H1 (cell line): ENCODE measurements at regions not wholly inside any gene's neighbourhood (a gene's known extent, or its start where the extent isn't known, plus 50 kb on each side); places are given as distances from the start of the nearest gene placed in this dataset.

ENCODE experiments used
- CTCF ChIA-PET: fragments of 300-600 bp; sonication (Branson Sonifier 250); formaldehyde crosslinking; loops from one replicate; lab custom pipeline; 2021; ENCODE audit not compliant: partially characterized antibody; lab: Charles Lee
- POLR2A ChIA-PET: fragments of 300-600 bp; sonication (Branson Sonifier 250); formaldehyde crosslinking; loops from one replicate; lab custom pipeline; 2021; ENCODE audit warnings: inconsistent platforms; ENCODE audit not compliant: partially characterized antibody; lab: Charles Lee
- DNase-seq, 2 experiments: peaks; one replicate each; pipeline versions ENCODE4 v3.0.0 to v3.0.0-alpha.2; 2010 to 2022; ENCODE audit warnings: low spot score in 2 of 2, low read depth in 1 of 2, mixed read lengths in 1 of 2
- FAIRE-seq: peaks from 2 replicates; lab custom pipeline; 2011; peaks lifted over from hg19 to GRCh38; lab: Jason Lieb, UNC
- H2AFZ ChIP-seq: 2 replicates; pipeline ENCODE4 v1.8.1; 2012; ENCODE audit warnings: low read length, inconsistent platforms
- H2AK5ac ChIP-seq: 2 replicates; pipeline ENCODE4 v1.6.1; 2013; ENCODE audit warnings: low read depth, low read length
- H2BK120ac ChIP-seq: replicated peaks from 2 replicates; pipeline ENCODE3; 2013; ENCODE audit warnings: low read depth, low read length, inconsistent platforms
- H2BK12ac ChIP-seq: 2 replicates; pipeline ENCODE4 v1.6.1; 2013; ENCODE audit warnings: low read depth, low read length
- H2BK15ac ChIP-seq: 2 replicates; pipeline ENCODE4 v1.6.1; 2013; ENCODE audit warnings: low read length
- H2BK20ac ChIP-seq: 2 replicates; pipeline ENCODE4 v1.6.1; 2013; ENCODE audit warnings: low read length
- H2BK5ac ChIP-seq: 2 replicates; pipeline ENCODE4 v1.6.1; 2013; ENCODE audit warnings: low read depth, low read length
- H3K14ac ChIP-seq: 2 replicates; pipeline ENCODE4 v1.6.1; 2013; ENCODE audit warnings: inconsistent platforms; ENCODE audit not compliant: insufficient read length
- H3K18ac ChIP-seq: 2 replicates; pipeline ENCODE4 v1.6.1; 2013; ENCODE audit warnings: low read length; ENCODE audit errors: extremely low read depth
- H3K23ac ChIP-seq: 2 replicates; pipeline ENCODE4 v1.6.1; 2013; ENCODE audit warnings: inconsistent platforms; ENCODE audit not compliant: insufficient read length
- H3K23me2 ChIP-seq: 2 replicates; pipeline ENCODE4 v1.6.1; 2013; ENCODE audit warnings: low read depth, low read length
- H3K27ac ChIP-seq: 2 replicates; pipeline ENCODE4 v1.6.1; 2011; ENCODE audit warnings: low read depth, low read length, inconsistent platforms
- H3K27me3 ChIP-seq, 4 experiments: replicated peaks in 1 of 4; 1 replicate in 1 of 4; 2 replicates in 3 of 4; pipeline versions ENCODE4 v1.6.1 to v1.8.1; 2011 to 2013; ENCODE audit warnings: low read length in 3 of 4, mild to moderate bottlenecking in 3 of 4, inconsistent platforms in 2 of 4, mixed read lengths in 2 of 4, moderate library complexity in 1 of 4; ENCODE audit not compliant: control insufficient read depth in 3 of 4, insufficient read depth in 3 of 4; ENCODE audit errors: extremely low read depth in 1 of 4
- H3K36me3 ChIP-seq, 4 experiments: 2 replicates each; pipeline versions ENCODE4 v1.6.1 to v1.8.1; 2011 to 2013; ENCODE audit warnings: mild to moderate bottlenecking in 4 of 4, low read length in 3 of 4, moderate library complexity in 2 of 4, control low read depth in 1 of 4, inconsistent platforms in 1 of 4; ENCODE audit not compliant: insufficient read depth in 4 of 4, control insufficient read depth in 2 of 4
- H3K4ac ChIP-seq: replicated peaks from 2 replicates; pipeline ENCODE3; 2013; ENCODE audit warnings: low read length, low read depth, mixed read lengths, inconsistent platforms; ENCODE audit not compliant: insufficient read length
- H3K4me1 ChIP-seq, 4 experiments: replicated peaks in 1 of 4; 1 replicate in 1 of 4; 2 replicates in 3 of 4; pipeline versions ENCODE4 v1.6.1 to v1.8.1; 2011 to 2013; ENCODE audit warnings: low read length in 3 of 4, inconsistent platforms in 2 of 4, mixed read lengths in 1 of 4; ENCODE audit not compliant: insufficient read depth in 4 of 4, control insufficient read depth in 3 of 4
- H3K4me2 ChIP-seq, 2 experiments: 2 replicates each; pipeline versions ENCODE4 v1.6.1 to v1.8.1; 2011 to 2013; ENCODE audit warnings: low read depth in 2 of 2, low read length in 2 of 2, control low read depth in 1 of 2, inconsistent platforms in 1 of 2, mild to moderate bottlenecking in 1 of 2; ENCODE audit not compliant: insufficient read depth in 1 of 2
- H3K4me3 ChIP-seq, 4 experiments: fragments of 200-600, 300-600 bp in 1 of 4; sonication (generic), shearing (Covaris generic), sonication (Bioruptor Twin) in 1 of 4; 2 replicates each; pipeline versions ENCODE4 v1.5.1 to v1.8.1; 2011 to 2016; ENCODE audit warnings: low read length in 4 of 4, low read depth in 3 of 4, control low read depth in 2 of 4, inconsistent platforms in 2 of 4, mild to moderate bottlenecking in 2 of 4, mixed read lengths in 1 of 4, moderate library complexity in 1 of 4; ENCODE audit not compliant: insufficient read depth in 2 of 4; ENCODE audit errors: extremely low read depth in 1 of 4
- H3K56ac ChIP-seq: replicated peaks from 2 replicates; pipeline ENCODE3; 2013; ENCODE audit warnings: low read depth, mild to moderate bottlenecking, mixed read lengths, low read length, inconsistent platforms; ENCODE audit not compliant: insufficient read length
- H3K79me1 ChIP-seq: 2 replicates; pipeline ENCODE4 v1.6.1; 2013; ENCODE audit warnings: low read depth, low read length, control low read depth
- H3K79me2 ChIP-seq, 2 experiments: 2 replicates each; pipeline versions ENCODE4 v1.6.1 to v1.8.1; 2012 to 2013; ENCODE audit warnings: low read length in 2 of 2, mild to moderate bottlenecking in 2 of 2, inconsistent platforms in 1 of 2; ENCODE audit not compliant: insufficient read depth in 2 of 2, control insufficient read depth in 1 of 2
- H3K9ac ChIP-seq, 4 experiments: replicated peaks in 1 of 4; 1 replicate in 1 of 4; 2 replicates in 3 of 4; pipeline versions ENCODE4 v1.6.1 to v1.8.1; 2011 to 2013; ENCODE audit warnings: low read depth in 3 of 4, low read length in 3 of 4, control low read depth in 2 of 4, mild to moderate bottlenecking in 2 of 4, moderate library complexity in 2 of 4, inconsistent platforms in 1 of 4; ENCODE audit errors: extremely low read depth in 1 of 4
- H3K9me3 ChIP-seq, 2 experiments: 2 replicates each; pipeline versions ENCODE4 v1.6.1 to v1.8.1; 2012 to 2013; ENCODE audit warnings: mild to moderate bottlenecking in 2 of 2, moderate library complexity in 2 of 2, control low read depth in 1 of 2, inconsistent platforms in 1 of 2, low read depth in 1 of 2, low read length in 1 of 2, mixed read lengths in 1 of 2; ENCODE audit not compliant: insufficient read depth in 2 of 2
- H4K20me1 ChIP-seq, 2 experiments: replicated peaks in 1 of 2; 2 replicates each; pipeline versions ENCODE3 to v1.8.1; 2011 to 2013; ENCODE audit warnings: inconsistent platforms in 2 of 2, low read length in 2 of 2, mild to moderate bottlenecking in 1 of 2; ENCODE audit not compliant: insufficient read depth in 2 of 2, control insufficient read depth in 1 of 2
- H4K5ac ChIP-seq: 2 replicates; pipeline ENCODE4 v1.6.1; 2013; ENCODE audit warnings: low read length, low read depth, mixed read lengths, inconsistent platforms; ENCODE audit not compliant: insufficient read length
- H4K8ac ChIP-seq: 2 replicates; pipeline ENCODE4 v1.8.0; 2013; ENCODE audit warnings: mild to moderate bottlenecking, moderate library complexity, low read length, inconsistent platforms; ENCODE audit not compliant: insufficient read depth; ENCODE audit errors: extremely low read depth
- H4K91ac ChIP-seq: replicated peaks from 2 replicates; pipeline ENCODE3; 2013; ENCODE audit warnings: low read length, mixed read lengths, inconsistent platforms; ENCODE audit not compliant: insufficient read length
- CBX8 ChIP-seq: fragments of 300-800, 300-1000 bp; sonication (generic); IDR thresholded peaks from 2 replicates; pipeline ENCODE4 v1.7.1; 2016; ENCODE audit warnings: low read depth, low read length, borderline replicate concordance
- CTBP2 ChIP-seq: IDR thresholded peaks from 2 replicates; pipeline ENCODE4 v1.7.0; 2011; ENCODE audit warnings: borderline replicate concordance, mild to moderate bottlenecking, moderate library complexity, mixed read lengths, low read length; ENCODE audit not compliant: insufficient read depth, insufficient read length
- E2F6 ChIP-seq: IDR thresholded peaks from 2 replicates; pipeline ENCODE4 v1.6.1; 2012; ENCODE audit warnings: inconsistent platforms
- EGR1 ChIP-seq: IDR thresholded peaks from 2 replicates; pipeline ENCODE4 v1.6.1; 2011; ENCODE audit warnings: low read depth, low read length, borderline replicate concordance
- EZH2 ChIP-seq: fragments of 200-600 bp; sonication (generic); IDR thresholded peaks from 2 replicates; pipeline ENCODE4 v1.7.1; 2012; ENCODE audit warnings: low read depth, mild to moderate bottlenecking, moderate library complexity, low read length, inconsistent platforms; ENCODE audit not compliant: severe bottlenecking
- HDAC6 ChIP-seq: IDR thresholded peaks from one replicate; pipeline ENCODE4 v1.7.1; 2012; ENCODE audit warnings: low read depth, mild to moderate bottlenecking, inconsistent platforms, low read length, moderate library complexity
- KDM4A ChIP-seq: IDR thresholded peaks from one replicate; pipeline ENCODE4 v1.7.1; 2012; ENCODE audit warnings: low read depth, mild to moderate bottlenecking, moderate library complexity, low read length, inconsistent platforms; ENCODE audit not compliant: severe bottlenecking
- MAX ChIP-seq: IDR thresholded peaks from 2 replicates; pipeline ENCODE4 v1.6.1; 2012; ENCODE audit warnings: inconsistent platforms
- TF ChIP-seq, protein P1 (sequence below): IDR thresholded peaks from 2 replicates; pipeline ENCODE4 v1.6.1; 2012; ENCODE audit warnings: low read length, inconsistent platforms
- TF ChIP-seq, protein P2 (sequence below), 3 experiments: IDR thresholded peaks; 1 replicate in 2 of 3; 2 replicates in 1 of 3; pipeline versions ENCODE4 v1.5.1 to v1.6.1; 2011; ENCODE audit warnings: low read length in 3 of 3, mild to moderate bottlenecking in 3 of 3, inconsistent platforms in 2 of 3, low read depth in 1 of 3, moderate library complexity in 1 of 3; ENCODE audit not compliant: insufficient read depth in 1 of 3; ENCODE audit errors: control extremely low read depth in 1 of 3

DNA sequence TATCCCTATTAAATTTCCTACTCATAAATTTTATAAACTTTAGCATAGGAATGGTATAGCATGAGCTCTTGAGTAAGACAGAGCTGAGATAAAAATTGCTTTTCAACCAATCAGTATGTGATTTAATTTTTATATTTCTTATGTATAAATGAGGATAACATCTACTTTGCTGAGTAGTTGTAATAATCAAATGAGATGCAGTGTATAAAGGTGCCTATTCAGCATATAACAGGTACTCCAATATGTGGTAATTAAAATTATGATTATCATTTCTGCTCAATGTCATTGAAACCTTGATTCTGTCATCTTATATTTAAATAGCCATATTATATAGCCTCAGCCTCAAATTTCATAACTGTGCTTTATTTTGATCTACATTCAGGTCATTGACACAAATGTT, 700.4 kb upstream of the SLC8A1 start:
- Histone ChIP-seq H3K36me3 (no peaks in the 10 kb centered on the region), H3K18ac (no peak overlapping the region), H2BK12ac (no peak overlapping the region), H3K56ac (no peak overlapping the region), H3K4me3 (no peak overlapping the region), H3K14ac (no peak overlapping the region), H3K9me3 (no peaks in the 10 kb centered on the region), H3K79me1 (no peaks in the 10 kb centered on the region), H3K23ac (no peak overlapping the region), H2BK20ac (no peak overlapping the region), H4K5ac (no peak overlapping the region), H3K4me1 (no peaks in the 10 kb centered on the region), H3K4me2 (no peak overlapping the region), H3K23me2 (no peaks in the 10 kb centered on the region), H4K91ac (no peak overlapping the region), H3K79me2 (no peaks in the 10 kb centered on the region), H4K8ac (no peak overlapping the region), H2AFZ (no peak overlapping the region), H3K9ac (no peak overlapping the region), H4K20me1 (no peaks in the 10 kb centered on the region), H2BK5ac (no peak overlapping the region), H3K27ac (no peak overlapping the region), H3K4ac (no peak overlapping the region), H3K27me3 (no peaks in the 10 kb centered on the region), H2BK15ac (no peak overlapping the region), H2AK5ac (no peak overlapping the region), H2BK120ac (no peak overlapping the region)
- ChIA-PET CTCF (interaction anchor here (0.6 to 2.8 kb wide), 4 partner anchors 13 to 262 kb away, joined by 3 to 7 read pairs (median 4); no protein-coding TSS in a partner anchor), POLR2A (no interaction called here)
- DNase-seq (no peak), FAIRE-seq (no peak)
- TF ChIP-seq EZH2 (no peak), CBX8 (no peak), EGR1 (no peak), MAX (no peak), KDM4A (no peak), HDAC6 (no peak), E2F6 (no peak), CTBP2 (no peak)
- TF ChIP-seq, protein P1, sequence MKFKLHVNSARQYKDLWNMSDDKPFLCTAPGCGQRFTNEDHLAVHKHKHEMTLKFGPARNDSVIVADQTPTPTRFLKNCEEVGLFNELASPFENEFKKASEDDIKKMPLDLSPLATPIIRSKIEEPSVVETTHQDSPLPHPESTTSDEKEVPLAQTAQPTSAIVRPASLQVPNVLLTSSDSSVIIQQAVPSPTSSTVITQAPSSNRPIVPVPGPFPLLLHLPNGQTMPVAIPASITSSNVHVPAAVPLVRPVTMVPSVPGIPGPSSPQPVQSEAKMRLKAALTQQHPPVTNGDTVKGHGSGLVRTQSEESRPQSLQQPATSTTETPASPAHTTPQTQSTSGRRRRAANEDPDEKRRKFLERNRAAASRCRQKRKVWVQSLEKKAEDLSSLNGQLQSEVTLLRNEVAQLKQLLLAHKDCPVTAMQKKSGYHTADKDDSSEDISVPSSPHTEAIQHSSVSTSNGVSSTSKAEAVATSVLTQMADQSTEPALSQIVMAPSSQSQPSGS, result no peak
- TF ChIP-seq, protein P2, sequence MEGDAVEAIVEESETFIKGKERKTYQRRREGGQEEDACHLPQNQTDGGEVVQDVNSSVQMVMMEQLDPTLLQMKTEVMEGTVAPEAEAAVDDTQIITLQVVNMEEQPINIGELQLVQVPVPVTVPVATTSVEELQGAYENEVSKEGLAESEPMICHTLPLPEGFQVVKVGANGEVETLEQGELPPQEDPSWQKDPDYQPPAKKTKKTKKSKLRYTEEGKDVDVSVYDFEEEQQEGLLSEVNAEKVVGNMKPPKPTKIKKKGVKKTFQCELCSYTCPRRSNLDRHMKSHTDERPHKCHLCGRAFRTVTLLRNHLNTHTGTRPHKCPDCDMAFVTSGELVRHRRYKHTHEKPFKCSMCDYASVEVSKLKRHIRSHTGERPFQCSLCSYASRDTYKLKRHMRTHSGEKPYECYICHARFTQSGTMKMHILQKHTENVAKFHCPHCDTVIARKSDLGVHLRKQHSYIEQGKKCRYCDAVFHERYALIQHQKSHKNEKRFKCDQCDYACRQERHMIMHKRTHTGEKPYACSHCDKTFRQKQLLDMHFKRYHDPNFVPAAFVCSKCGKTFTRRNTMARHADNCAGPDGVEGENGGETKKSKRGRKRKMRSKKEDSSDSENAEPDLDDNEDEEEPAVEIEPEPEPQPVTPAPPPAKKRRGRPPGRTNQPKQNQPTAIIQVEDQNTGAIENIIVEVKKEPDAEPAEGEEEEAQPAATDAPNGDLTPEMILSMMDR (IDR thresholded peaks at IDR 0.05; ENCODE audit: control extremely low read depth in 1 of 3, insufficient read depth in 1 of 3, low read depth in 1 of 3, low read length in 3 of 3), result no peak
